ENCODE measurements at regions not wholly inside any gene's neighbourhood (a gene's known extent, or its start where the extent isn't known, plus 50 kb on each side); places are given as distances from the start of the nearest gene placed in this dataset.

GRCh38 chr4:58522765-58523382, 1412.7 kb upstream of the IGFBP7 start:
- DNase-seq: no peak
- no peaks in the 10 kb centered on the region for H3K4me1 ChIP-seq
- no peaks in the 10 kb centered on the region for H3K36me3 ChIP-seq
- intact Hi-C loops (cut with DNase I): no loop called here
- no peaks in the 10 kb centered on the region for H3K9me3 ChIP-seq
- ATAC-seq: no peak
- TF ChIP-seq CTCF (IDR thresholded peaks at IDR 0.05) (no peak), POLR2A (IDR thresholded peaks at IDR 0.05) (no peak)
- H3K27ac ChIP-seq: no peak overlapping the region
- WGBS, 4 donors: 53 to 68% (median 64%) methylated on average over 2 of the region's 2 CpGs
- H3K27me3 ChIP-seq: no peaks in the 10 kb centered on the region
- H3K4me3 ChIP-seq: no peak overlapping the region

GRCh38 chr4:58515226-58515625, 1405.0 kb upstream of the IGFBP7 start:
- 41 to 63% (median 47%) methylated on average over 1 of the region's 1 CpG for WGBS, 4 donors
- H3K9me3 ChIP-seq: no peaks in the 10 kb centered on the region
- intact Hi-C loops (cut with DNase I): no loop called here
- peaks cover 0 to 6% (median 0%) of the 10 kb centered on the region in 12 donors for H3K4me1 ChIP-seq
- no peak overlapping the region for H3K27ac ChIP-seq
- H3K27me3 ChIP-seq: no peaks in the 10 kb centered on the region
- ATAC-seq (no peak), DNase-seq (no peak)
- no peak for TF ChIP-seq CTCF (IDR thresholded peaks at IDR 0.05)
- no peak for TF ChIP-seq POLR2A (IDR thresholded peaks at IDR 0.05)
- H3K4me3 ChIP-seq: no peak overlapping the region
- H3K36me3 ChIP-seq: no peaks in the 10 kb centered on the region

- Histone ChIP-seq H3K9me3 (no peaks in the 10 kb centered on the region), H3K4me3 (no peak overlapping the region), H3K4me1 (peaks cover 0 to 6% (median 0%) of the 10 kb centered on the region in 12 donors), H3K27me3 (no peaks in the 10 kb centered on the region), H3K36me3 (no peaks in the 10 kb centered on the region), H3K27ac (no peak overlapping the region)
- intact Hi-C loops (cut with DNase I): no loop called here
- ATAC-seq (no peak), DNase-seq (no peak)
- 33 to 85% (median 80%) methylated on average over 1 of the region's 1 CpG for WGBS, 4 donors
- TF ChIP-seq CTCF (IDR thresholded peaks at IDR 0.05): no peak
- TF ChIP-seq POLR2A (IDR thresholded peaks at IDR 0.05): no peak
Observed at GRCh38 chr4:58514299-58514698, 1404.1 kb upstream of the IGFBP7 start.

- no peaks in the 10 kb centered on the region for H3K9me3 ChIP-seq
- intact Hi-C loops (cut with DNase I): no loop called here
- no peak overlapping the region for H3K4me3 ChIP-seq
- ATAC-seq (no peak), DNase-seq (no peak)
- H3K4me1 ChIP-seq: peaks cover 0 to 6% (median 0%) of the 10 kb centered on the region in 12 donors
- no peaks in the 10 kb centered on the region for H3K36me3 ChIP-seq
- 80 to 95% (median 88%) methylated on average over 2 of the region's 2 CpGs for WGBS, 4 donors
- TF ChIP-seq CTCF (IDR thresholded peaks at IDR 0.05): no peak
- no peaks in the 10 kb centered on the region for H3K27me3 ChIP-seq
- H3K27ac ChIP-seq: no peak overlapping the region
Observed at GRCh38 chr4:58510652-58511051, 1400.5 kb upstream of the IGFBP7 start.

Data from heart left ventricle (tissue), 16 donors.